Lower leg skin (tissue), 3 donors: ENCODE measurements at regions not wholly inside any gene's neighbourhood (a gene's known extent, or its start where the extent isn't known, plus 50 kb on each side); places are given as distances from the start of the nearest gene placed in this dataset.

Source experiments
- POLR2A ChIP-seq, 2 donors: fragments of 450-650 bp; IDR thresholded peaks; one replicate each; pipeline ENCODE4 v1.6.1; 2016 to 2017; ENCODE audit warnings: antibody characterized with exemption in 2 of 2, mild to moderate bottlenecking in 1 of 2, moderate library complexity in 1 of 2
- TF ChIP-seq, protein P1 (sequence below), 3 donors: fragments of 450-650 bp; IDR thresholded peaks; one replicate each; pipeline ENCODE4 v1.5.1; 2016; ENCODE audit warnings: antibody characterized with exemption in 3 of 3, mild to moderate bottlenecking in 3 of 3, moderate library complexity in 2 of 3

DNA sequence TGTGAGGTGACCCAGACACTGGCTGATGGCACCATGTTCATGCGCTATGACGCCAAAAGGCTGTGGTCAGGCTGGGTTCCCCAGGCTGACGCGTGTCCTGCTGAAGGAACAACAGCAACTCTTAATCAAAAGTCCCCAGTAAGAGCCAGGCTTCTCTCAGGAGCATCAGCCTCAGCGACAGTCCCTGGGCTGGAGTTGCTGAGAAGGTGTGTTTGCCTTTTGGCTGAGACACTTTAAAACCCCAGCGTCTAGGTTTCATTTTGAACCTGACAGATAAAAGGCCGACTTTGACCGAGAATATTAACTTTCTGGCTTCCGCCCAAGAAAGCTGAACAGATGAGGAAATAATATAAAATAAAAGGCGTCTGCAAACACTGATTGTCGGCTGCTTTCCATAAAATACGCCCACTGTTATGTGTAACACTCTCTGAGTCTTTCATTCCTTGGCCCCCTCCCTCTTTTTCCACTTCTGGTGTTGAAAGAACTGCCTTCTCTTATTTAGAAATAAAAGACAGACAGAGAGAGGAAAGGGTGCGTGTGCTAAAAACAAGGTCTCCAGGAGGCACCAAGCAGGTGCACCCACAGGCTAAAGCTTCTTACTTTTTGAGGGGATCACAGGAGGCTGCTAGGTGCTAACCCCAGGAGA lies 373.6 kb downstream of the MID1IP1 start:
- TF ChIP-seq, protein P1, sequence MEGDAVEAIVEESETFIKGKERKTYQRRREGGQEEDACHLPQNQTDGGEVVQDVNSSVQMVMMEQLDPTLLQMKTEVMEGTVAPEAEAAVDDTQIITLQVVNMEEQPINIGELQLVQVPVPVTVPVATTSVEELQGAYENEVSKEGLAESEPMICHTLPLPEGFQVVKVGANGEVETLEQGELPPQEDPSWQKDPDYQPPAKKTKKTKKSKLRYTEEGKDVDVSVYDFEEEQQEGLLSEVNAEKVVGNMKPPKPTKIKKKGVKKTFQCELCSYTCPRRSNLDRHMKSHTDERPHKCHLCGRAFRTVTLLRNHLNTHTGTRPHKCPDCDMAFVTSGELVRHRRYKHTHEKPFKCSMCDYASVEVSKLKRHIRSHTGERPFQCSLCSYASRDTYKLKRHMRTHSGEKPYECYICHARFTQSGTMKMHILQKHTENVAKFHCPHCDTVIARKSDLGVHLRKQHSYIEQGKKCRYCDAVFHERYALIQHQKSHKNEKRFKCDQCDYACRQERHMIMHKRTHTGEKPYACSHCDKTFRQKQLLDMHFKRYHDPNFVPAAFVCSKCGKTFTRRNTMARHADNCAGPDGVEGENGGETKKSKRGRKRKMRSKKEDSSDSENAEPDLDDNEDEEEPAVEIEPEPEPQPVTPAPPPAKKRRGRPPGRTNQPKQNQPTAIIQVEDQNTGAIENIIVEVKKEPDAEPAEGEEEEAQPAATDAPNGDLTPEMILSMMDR (IDR thresholded peaks at IDR 0.05): no peak
- TF ChIP-seq POLR2A (IDR thresholded peaks at IDR 0.05): no peak
